ENCODE measurements at regions not wholly inside any gene's neighbourhood (a gene's known extent, or its start where the extent isn't known, plus 50 kb on each side); places are given as distances from the start of the nearest gene placed in this dataset.

DNA sequence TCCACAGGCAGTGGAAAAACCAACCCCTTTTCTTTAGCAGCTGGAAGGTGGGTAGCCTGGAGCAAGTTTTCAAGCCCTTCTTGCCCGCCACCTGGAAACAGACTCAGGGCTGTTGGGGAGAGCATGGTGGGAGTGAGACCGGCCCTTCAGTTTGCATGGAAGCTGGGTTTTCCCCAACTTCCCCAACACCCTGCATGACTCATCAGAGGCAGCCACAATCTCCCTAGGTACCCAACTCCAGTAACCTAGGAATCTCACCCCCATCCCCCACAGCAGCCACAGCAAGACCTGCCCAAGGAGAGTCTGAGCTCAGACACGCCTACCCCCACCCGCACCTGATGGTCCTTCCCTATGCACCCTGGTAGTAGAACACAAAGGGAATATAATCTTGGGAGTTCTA, 86.3 kb upstream of the IRAK1BP1 start:
- TF ChIP-seq CTCF (IDR thresholded peaks at IDR 0.05) (no peak), POLR2A (IDR thresholded peaks at IDR 0.05) (no peak)

All from Peyer's patch (tissue), 4 donors.